ENCODE measurements at regions not wholly inside any gene's neighbourhood (a gene's known extent, or its start where the extent isn't known, plus 50 kb on each side); places are given as distances from the start of the nearest gene placed in this dataset.

GRCh38 chr6:159094444-159095252, 49.9 kb upstream of the TAGAP start:
- TF ChIP-seq CBX5 (IDR thresholded peaks at IDR 0.05; ENCODE audit: low read depth, low read length): no peak
- no peak for TF ChIP-seq CTCF (IDR thresholded peaks at IDR 0.05; ENCODE audit: control extremely low read depth in 1 of 3, insufficient read depth in 1 of 3, low read depth in 1 of 3, low read length in 3 of 3)
- no peak for TF ChIP-seq TAF1 (IDR thresholded peaks at IDR 0.05; ENCODE audit: low read depth, low read length)

Measured in H1 (cell line).